ENCODE measurements at regions not wholly inside any gene's neighbourhood (a gene's known extent, or its start where the extent isn't known, plus 50 kb on each side); places are given as distances from the start of the nearest gene placed in this dataset.

DNA sequence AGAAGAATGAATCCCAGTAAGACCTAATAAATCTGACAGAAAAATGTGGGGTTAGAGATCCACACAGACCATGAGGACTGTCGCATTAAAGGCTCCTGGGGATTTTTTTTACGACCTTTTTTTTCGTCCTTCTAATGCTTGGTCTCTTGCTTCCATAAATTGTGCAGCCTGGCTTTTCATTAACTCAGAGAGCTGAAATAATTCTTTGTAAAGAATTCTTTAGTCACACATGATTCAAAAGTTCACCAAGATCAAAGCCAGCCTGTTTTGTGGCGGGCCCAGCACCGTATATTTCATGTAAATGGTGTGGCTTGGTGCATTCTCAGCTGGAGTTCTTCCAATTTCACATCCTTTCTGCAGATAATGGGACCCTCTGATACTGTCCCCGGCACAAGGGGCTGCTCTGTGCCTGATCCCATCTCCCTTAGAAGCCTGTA, 206.6 kb upstream of the BMPER start:
- TF ChIP-seq POLR2AphosphoS5 (IDR thresholded peaks at IDR 0.05) (no peak), POLR2A (IDR thresholded peaks at IDR 0.05) (no peak)
- TF ChIP-seq, protein P1, sequence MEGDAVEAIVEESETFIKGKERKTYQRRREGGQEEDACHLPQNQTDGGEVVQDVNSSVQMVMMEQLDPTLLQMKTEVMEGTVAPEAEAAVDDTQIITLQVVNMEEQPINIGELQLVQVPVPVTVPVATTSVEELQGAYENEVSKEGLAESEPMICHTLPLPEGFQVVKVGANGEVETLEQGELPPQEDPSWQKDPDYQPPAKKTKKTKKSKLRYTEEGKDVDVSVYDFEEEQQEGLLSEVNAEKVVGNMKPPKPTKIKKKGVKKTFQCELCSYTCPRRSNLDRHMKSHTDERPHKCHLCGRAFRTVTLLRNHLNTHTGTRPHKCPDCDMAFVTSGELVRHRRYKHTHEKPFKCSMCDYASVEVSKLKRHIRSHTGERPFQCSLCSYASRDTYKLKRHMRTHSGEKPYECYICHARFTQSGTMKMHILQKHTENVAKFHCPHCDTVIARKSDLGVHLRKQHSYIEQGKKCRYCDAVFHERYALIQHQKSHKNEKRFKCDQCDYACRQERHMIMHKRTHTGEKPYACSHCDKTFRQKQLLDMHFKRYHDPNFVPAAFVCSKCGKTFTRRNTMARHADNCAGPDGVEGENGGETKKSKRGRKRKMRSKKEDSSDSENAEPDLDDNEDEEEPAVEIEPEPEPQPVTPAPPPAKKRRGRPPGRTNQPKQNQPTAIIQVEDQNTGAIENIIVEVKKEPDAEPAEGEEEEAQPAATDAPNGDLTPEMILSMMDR (IDR thresholded peaks at IDR 0.05) = no peak

All from upper lobe of left lung (tissue), 4 donors.